Neural cell (in vitro differentiated cells): ENCODE measurements at regions not wholly inside any gene's neighbourhood (a gene's known extent, or its start where the extent isn't known, plus 50 kb on each side); places are given as distances from the start of the nearest gene placed in this dataset.

Experiments
- H2AFZ ChIP-seq: fragments of 200-600, 300-800 bp; sonication (generic), shearing (Covaris generic); 2 replicates; pipeline ENCODE4 v1.6.0; 2014; ENCODE audit warnings: low read depth, mild to moderate bottlenecking, antibody characterized with exemption, low read length, moderate library complexity
- H3F3A ChIP-seq: fragments of 200-600 bp; shearing (Covaris generic); 2 replicates; pipeline ENCODE4 v1.6.1; 2016; ENCODE audit warnings: mild to moderate bottlenecking, moderate library complexity, mixed read lengths, antibody characterized with exemption, low read length; ENCODE audit not compliant: insufficient read depth, poor library complexity, severe bottlenecking
- H3K27ac ChIP-seq: fragments of 200-600, 300-800 bp; sonication (generic), shearing (Covaris generic); 2 replicates; pipeline ENCODE4 v1.5.1; 2014; ENCODE audit warnings: mild to moderate bottlenecking, low read length, moderate library complexity
- H3K27me3 ChIP-seq: fragments of 300-800, 200-600 bp; sonication (generic), shearing (Covaris generic); 2 replicates; pipeline ENCODE4 v1.6.0; 2014; ENCODE audit warnings: mild to moderate bottlenecking, low read depth, low read length, moderate library complexity; ENCODE audit not compliant: insufficient read depth
- H3K36me3 ChIP-seq: fragments of 300-800, 200-600 bp; sonication (generic), shearing (Covaris generic); 2 replicates; pipeline ENCODE4 v1.5.1; 2014; ENCODE audit warnings: mild to moderate bottlenecking, antibody characterized with exemption, low read length, moderate library complexity; ENCODE audit not compliant: insufficient read depth
- H3K4me2 ChIP-seq: fragments of 300-800, 200-600 bp; sonication (generic), shearing (Covaris generic); 2 replicates; pipeline ENCODE4 v1.6.0; 2014; ENCODE audit warnings: mild to moderate bottlenecking, low read length
- H3K4me3 ChIP-seq: fragments of 300-800, 200-600 bp; sonication (generic), shearing (Covaris generic); 2 replicates; pipeline ENCODE4 v1.5.1; 2014; ENCODE audit warnings: mild to moderate bottlenecking, low read length, moderate library complexity
- H3K79me2 ChIP-seq: fragments of 200-600 bp; shearing (Covaris generic); replicated peaks from 2 replicates; pipeline ENCODE4 v1.6.0; 2014; ENCODE audit warnings: mild to moderate bottlenecking, low read length, moderate library complexity; ENCODE audit not compliant: insufficient read depth
- H3K9ac ChIP-seq: fragments of 300-800, 200-600 bp; sonication (generic), shearing (Covaris generic); 2 replicates; pipeline ENCODE4 v1.6.1; 2016; ENCODE audit warnings: mild to moderate bottlenecking, low read length, mixed read lengths
- H3K9me2 ChIP-seq: fragments of 200-600 bp; shearing (Covaris generic); 2 replicates; pipeline ENCODE4 v1.6.1; 2016; ENCODE audit warnings: mild to moderate bottlenecking, low read length, mixed read lengths; ENCODE audit not compliant: insufficient read depth
- H3K9me3 ChIP-seq: fragments of 200-600, 300-800 bp; sonication (generic), shearing (Covaris generic); 2 replicates; pipeline ENCODE4 v1.6.1; 2016; ENCODE audit warnings: mild to moderate bottlenecking, mixed run types, low read length, moderate library complexity, mixed read lengths
- H4K20me1 ChIP-seq: fragments of 200-600 bp; shearing (Covaris generic); 2 replicates; pipeline ENCODE4 v1.6.1; 2016; ENCODE audit warnings: mild to moderate bottlenecking, mixed run types; ENCODE audit not compliant: insufficient read depth
- EP300 ChIP-seq: fragments of 450-650 bp; conservative IDR thresholded peaks from 2 replicates; pipeline ENCODE4 v1.6.1; 2014; ENCODE audit warnings: antibody characterized with exemption, mild to moderate bottlenecking, moderate library complexity; ENCODE audit not compliant: poor library complexity, severe bottlenecking
- EZH2 ChIP-seq: fragments of 200-600, 300-800 bp; shearing (Covaris generic), sonication (generic); IDR thresholded peaks from 2 replicates; pipeline ENCODE4 v1.6.1; 2014; ENCODE audit warnings: antibody characterized with exemption, low read length, borderline replicate concordance, mild to moderate bottlenecking; ENCODE audit not compliant: insufficient read depth, poor library complexity, severe bottlenecking
- MXI1 ChIP-seq: fragments of 450-650 bp; conservative IDR thresholded peaks from 2 replicates; pipeline ENCODE4 v1.6.1; 2014; ENCODE audit warnings: antibody characterized with exemption, mild to moderate bottlenecking; ENCODE audit not compliant: poor library complexity, severe bottlenecking
- POLR2AphosphoS5 ChIP-seq: IDR thresholded peaks from 2 replicates; pipeline ENCODE4 v1.6.1; 2012
- RAD21 ChIP-seq: fragments of 450-650 bp; conservative IDR thresholded peaks from 2 replicates; pipeline ENCODE4 v1.6.1; 2014; ENCODE audit warnings: antibody characterized with exemption, mild to moderate bottlenecking, moderate library complexity
- REST ChIP-seq: IDR thresholded peaks from 2 replicates; pipeline ENCODE4 v1.6.1; 2012; ENCODE audit warnings: borderline replicate concordance
- SMC3 ChIP-seq: fragments of 450-650 bp; conservative IDR thresholded peaks from 2 replicates; pipeline ENCODE4 v1.6.1; 2014; ENCODE audit warnings: antibody characterized with exemption, mild to moderate bottlenecking, moderate library complexity; ENCODE audit not compliant: poor library complexity
- TAF1 ChIP-seq: IDR thresholded peaks from 2 replicates; pipeline ENCODE4 v1.6.1; 2012; ENCODE audit warnings: low read depth
- TF ChIP-seq, protein P1 (sequence below): fragments of 450-650 bp; IDR thresholded peaks from 2 replicates; pipeline ENCODE4 v1.5.1; 2014; ENCODE audit warnings: antibody characterized with exemption, mild to moderate bottlenecking, moderate library complexity; ENCODE audit not compliant: poor library complexity, severe bottlenecking

- Histone ChIP-seq H3K27ac (no peak overlapping the region), H3K9me2 (no peaks in the 10 kb centered on the region), H3K4me3 (no peak overlapping the region), H3K9ac (no peak overlapping the region), H3K27me3 (no peaks in the 10 kb centered on the region), H3K4me2 (no peak overlapping the region), H4K20me1 (no peaks in the 10 kb centered on the region), H3K79me2 (no peaks in the 10 kb centered on the region), H2AFZ (no peak overlapping the region), H3K9me3 (no peaks in the 10 kb centered on the region), H3K36me3 (no peaks in the 10 kb centered on the region), H3F3A (no peaks in the 10 kb centered on the region)
- TF ChIP-seq REST: no peak
- TF ChIP-seq, protein P1, sequence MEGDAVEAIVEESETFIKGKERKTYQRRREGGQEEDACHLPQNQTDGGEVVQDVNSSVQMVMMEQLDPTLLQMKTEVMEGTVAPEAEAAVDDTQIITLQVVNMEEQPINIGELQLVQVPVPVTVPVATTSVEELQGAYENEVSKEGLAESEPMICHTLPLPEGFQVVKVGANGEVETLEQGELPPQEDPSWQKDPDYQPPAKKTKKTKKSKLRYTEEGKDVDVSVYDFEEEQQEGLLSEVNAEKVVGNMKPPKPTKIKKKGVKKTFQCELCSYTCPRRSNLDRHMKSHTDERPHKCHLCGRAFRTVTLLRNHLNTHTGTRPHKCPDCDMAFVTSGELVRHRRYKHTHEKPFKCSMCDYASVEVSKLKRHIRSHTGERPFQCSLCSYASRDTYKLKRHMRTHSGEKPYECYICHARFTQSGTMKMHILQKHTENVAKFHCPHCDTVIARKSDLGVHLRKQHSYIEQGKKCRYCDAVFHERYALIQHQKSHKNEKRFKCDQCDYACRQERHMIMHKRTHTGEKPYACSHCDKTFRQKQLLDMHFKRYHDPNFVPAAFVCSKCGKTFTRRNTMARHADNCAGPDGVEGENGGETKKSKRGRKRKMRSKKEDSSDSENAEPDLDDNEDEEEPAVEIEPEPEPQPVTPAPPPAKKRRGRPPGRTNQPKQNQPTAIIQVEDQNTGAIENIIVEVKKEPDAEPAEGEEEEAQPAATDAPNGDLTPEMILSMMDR: no peak
- TF ChIP-seq EP300: no peak
- TF ChIP-seq SMC3: no peak
- no peak for TF ChIP-seq TAF1
- TF ChIP-seq RAD21: no peak
- TF ChIP-seq POLR2AphosphoS5: no peak
- TF ChIP-seq MXI1: no peak
- TF ChIP-seq EZH2: no peak
Measured at GRCh38 chrX:131728295-131729145, 184.6 kb downstream of the OR13H1 start.

DNA sequence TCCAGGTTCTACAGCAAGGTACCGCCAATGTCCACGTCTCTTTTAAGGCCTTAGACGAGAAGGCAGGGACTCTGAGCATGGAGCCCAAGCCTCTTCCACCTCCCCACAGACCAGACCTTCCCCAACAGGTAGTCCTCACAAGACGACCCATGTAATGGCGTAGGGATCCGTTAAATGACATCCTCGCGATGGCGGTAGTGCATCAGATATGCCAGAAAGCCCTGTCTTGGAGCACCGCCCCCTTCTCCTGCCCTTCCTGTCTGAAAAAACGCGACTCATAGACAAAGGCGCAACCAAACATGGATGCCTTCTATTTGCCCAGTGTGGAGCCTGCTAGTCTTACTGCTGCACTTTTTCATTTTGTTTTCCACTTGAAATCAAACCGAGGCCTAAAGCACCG lies 185.4 kb downstream of the OR13H1 start:
- no peaks in the 10 kb centered on the region for H3F3A ChIP-seq
- no peak overlapping the region for H3K4me2 ChIP-seq
- H3K9me3 ChIP-seq: no peaks in the 10 kb centered on the region
- H3K27ac ChIP-seq: no peak overlapping the region
- H3K4me3 ChIP-seq: no peak overlapping the region
- H3K79me2 ChIP-seq: no peaks in the 10 kb centered on the region
- H2AFZ ChIP-seq: no peak overlapping the region
- TF ChIP-seq, protein P1: no peak
- TF ChIP-seq TAF1 (no peak), MXI1 (no peak), SMC3 (no peak), RAD21 (no peak), POLR2AphosphoS5 (no peak), EZH2 (no peak), REST (no peak)
- no peaks in the 10 kb centered on the region for H3K27me3 ChIP-seq
- no peaks in the 10 kb centered on the region for H3K9me2 ChIP-seq
- no peaks in the 10 kb centered on the region for H3K36me3 ChIP-seq
- no peak overlapping the region for H3K9ac ChIP-seq
- H4K20me1 ChIP-seq: no peaks in the 10 kb centered on the region
